ENCODE measurements at regions not wholly inside any gene's neighbourhood (a gene's known extent, or its start where the extent isn't known, plus 50 kb on each side); places are given as distances from the start of the nearest gene placed in this dataset.

DNA sequence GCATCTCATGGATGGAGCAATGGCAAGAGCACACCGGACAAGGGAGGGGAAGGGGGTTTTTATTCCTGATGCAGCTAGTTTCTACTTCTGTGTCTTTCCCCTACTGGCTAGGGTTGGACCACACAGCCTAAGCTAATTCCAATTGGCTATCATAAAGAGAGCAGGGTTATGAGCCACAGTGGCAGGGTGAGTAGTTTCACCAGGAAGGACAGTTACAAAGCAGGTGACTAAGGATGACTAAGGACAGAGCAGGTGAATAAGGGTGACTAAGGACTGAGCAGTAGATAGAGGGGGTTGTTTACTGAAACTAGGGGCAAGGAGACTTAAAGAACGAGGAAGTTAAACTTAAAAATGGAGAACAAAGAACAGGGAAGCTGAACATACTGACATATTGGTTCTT lies 321.4 kb upstream of the SEL1L start:
- TF ChIP-seq ZNF114 (CRISPR knock-in tag; IDR thresholded peaks at IDR 0.05), result no peak
- TF ChIP-seq EZH2 (IDR thresholded peaks at IDR 0.05; ENCODE audit: low read depth, unreplicated experiment), result no peak
- no peak for TF ChIP-seq STAT1 (IDR thresholded peaks at IDR 0.05; ENCODE audit: unreplicated experiment)
- no peak for TF ChIP-seq POLR2AphosphoS5 (IDR thresholded peaks at IDR 0.05; ENCODE audit: low read depth)
- TF ChIP-seq, protein P1, sequence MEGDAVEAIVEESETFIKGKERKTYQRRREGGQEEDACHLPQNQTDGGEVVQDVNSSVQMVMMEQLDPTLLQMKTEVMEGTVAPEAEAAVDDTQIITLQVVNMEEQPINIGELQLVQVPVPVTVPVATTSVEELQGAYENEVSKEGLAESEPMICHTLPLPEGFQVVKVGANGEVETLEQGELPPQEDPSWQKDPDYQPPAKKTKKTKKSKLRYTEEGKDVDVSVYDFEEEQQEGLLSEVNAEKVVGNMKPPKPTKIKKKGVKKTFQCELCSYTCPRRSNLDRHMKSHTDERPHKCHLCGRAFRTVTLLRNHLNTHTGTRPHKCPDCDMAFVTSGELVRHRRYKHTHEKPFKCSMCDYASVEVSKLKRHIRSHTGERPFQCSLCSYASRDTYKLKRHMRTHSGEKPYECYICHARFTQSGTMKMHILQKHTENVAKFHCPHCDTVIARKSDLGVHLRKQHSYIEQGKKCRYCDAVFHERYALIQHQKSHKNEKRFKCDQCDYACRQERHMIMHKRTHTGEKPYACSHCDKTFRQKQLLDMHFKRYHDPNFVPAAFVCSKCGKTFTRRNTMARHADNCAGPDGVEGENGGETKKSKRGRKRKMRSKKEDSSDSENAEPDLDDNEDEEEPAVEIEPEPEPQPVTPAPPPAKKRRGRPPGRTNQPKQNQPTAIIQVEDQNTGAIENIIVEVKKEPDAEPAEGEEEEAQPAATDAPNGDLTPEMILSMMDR (conservative IDR thresholded peaks at IDR 0.05; ENCODE audit: low read depth in 2 of 2), result no peak
- TF ChIP-seq JUNB (IDR thresholded peaks at IDR 0.05; ENCODE audit: unreplicated experiment), result no peak
- TF ChIP-seq, protein P2, sequence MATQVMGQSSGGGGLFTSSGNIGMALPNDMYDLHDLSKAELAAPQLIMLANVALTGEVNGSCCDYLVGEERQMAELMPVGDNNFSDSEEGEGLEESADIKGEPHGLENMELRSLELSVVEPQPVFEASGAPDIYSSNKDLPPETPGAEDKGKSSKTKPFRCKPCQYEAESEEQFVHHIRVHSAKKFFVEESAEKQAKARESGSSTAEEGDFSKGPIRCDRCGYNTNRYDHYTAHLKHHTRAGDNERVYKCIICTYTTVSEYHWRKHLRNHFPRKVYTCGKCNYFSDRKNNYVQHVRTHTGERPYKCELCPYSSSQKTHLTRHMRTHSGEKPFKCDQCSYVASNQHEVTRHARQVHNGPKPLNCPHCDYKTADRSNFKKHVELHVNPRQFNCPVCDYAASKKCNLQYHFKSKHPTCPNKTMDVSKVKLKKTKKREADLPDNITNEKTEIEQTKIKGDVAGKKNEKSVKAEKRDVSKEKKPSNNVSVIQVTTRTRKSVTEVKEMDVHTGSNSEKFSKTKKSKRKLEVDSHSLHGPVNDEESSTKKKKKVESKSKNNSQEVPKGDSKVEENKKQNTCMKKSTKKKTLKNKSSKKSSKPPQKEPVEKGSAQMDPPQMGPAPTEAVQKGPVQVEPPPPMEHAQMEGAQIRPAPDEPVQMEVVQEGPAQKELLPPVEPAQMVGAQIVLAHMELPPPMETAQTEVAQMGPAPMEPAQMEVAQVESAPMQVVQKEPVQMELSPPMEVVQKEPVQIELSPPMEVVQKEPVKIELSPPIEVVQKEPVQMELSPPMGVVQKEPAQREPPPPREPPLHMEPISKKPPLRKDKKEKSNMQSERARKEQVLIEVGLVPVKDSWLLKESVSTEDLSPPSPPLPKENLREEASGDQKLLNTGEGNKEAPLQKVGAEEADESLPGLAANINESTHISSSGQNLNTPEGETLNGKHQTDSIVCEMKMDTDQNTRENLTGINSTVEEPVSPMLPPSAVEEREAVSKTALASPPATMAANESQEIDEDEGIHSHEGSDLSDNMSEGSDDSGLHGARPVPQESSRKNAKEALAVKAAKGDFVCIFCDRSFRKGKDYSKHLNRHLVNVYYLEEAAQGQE (IDR thresholded peaks at IDR 0.05; ENCODE audit: unreplicated experiment), result no peak
- TF ChIP-seq NANOG (IDR thresholded peaks at IDR 0.05; ENCODE audit: borderline replicate concordance), result no peak
- no peak for TF ChIP-seq EZH2phosphoT487 (IDR thresholded peaks at IDR 0.05; ENCODE audit: unreplicated experiment)
- no peak for TF ChIP-seq CREB1 (CRISPR knock-in tag; IDR thresholded peaks at IDR 0.05; ENCODE audit: low read depth)
- TF ChIP-seq, protein P3, sequence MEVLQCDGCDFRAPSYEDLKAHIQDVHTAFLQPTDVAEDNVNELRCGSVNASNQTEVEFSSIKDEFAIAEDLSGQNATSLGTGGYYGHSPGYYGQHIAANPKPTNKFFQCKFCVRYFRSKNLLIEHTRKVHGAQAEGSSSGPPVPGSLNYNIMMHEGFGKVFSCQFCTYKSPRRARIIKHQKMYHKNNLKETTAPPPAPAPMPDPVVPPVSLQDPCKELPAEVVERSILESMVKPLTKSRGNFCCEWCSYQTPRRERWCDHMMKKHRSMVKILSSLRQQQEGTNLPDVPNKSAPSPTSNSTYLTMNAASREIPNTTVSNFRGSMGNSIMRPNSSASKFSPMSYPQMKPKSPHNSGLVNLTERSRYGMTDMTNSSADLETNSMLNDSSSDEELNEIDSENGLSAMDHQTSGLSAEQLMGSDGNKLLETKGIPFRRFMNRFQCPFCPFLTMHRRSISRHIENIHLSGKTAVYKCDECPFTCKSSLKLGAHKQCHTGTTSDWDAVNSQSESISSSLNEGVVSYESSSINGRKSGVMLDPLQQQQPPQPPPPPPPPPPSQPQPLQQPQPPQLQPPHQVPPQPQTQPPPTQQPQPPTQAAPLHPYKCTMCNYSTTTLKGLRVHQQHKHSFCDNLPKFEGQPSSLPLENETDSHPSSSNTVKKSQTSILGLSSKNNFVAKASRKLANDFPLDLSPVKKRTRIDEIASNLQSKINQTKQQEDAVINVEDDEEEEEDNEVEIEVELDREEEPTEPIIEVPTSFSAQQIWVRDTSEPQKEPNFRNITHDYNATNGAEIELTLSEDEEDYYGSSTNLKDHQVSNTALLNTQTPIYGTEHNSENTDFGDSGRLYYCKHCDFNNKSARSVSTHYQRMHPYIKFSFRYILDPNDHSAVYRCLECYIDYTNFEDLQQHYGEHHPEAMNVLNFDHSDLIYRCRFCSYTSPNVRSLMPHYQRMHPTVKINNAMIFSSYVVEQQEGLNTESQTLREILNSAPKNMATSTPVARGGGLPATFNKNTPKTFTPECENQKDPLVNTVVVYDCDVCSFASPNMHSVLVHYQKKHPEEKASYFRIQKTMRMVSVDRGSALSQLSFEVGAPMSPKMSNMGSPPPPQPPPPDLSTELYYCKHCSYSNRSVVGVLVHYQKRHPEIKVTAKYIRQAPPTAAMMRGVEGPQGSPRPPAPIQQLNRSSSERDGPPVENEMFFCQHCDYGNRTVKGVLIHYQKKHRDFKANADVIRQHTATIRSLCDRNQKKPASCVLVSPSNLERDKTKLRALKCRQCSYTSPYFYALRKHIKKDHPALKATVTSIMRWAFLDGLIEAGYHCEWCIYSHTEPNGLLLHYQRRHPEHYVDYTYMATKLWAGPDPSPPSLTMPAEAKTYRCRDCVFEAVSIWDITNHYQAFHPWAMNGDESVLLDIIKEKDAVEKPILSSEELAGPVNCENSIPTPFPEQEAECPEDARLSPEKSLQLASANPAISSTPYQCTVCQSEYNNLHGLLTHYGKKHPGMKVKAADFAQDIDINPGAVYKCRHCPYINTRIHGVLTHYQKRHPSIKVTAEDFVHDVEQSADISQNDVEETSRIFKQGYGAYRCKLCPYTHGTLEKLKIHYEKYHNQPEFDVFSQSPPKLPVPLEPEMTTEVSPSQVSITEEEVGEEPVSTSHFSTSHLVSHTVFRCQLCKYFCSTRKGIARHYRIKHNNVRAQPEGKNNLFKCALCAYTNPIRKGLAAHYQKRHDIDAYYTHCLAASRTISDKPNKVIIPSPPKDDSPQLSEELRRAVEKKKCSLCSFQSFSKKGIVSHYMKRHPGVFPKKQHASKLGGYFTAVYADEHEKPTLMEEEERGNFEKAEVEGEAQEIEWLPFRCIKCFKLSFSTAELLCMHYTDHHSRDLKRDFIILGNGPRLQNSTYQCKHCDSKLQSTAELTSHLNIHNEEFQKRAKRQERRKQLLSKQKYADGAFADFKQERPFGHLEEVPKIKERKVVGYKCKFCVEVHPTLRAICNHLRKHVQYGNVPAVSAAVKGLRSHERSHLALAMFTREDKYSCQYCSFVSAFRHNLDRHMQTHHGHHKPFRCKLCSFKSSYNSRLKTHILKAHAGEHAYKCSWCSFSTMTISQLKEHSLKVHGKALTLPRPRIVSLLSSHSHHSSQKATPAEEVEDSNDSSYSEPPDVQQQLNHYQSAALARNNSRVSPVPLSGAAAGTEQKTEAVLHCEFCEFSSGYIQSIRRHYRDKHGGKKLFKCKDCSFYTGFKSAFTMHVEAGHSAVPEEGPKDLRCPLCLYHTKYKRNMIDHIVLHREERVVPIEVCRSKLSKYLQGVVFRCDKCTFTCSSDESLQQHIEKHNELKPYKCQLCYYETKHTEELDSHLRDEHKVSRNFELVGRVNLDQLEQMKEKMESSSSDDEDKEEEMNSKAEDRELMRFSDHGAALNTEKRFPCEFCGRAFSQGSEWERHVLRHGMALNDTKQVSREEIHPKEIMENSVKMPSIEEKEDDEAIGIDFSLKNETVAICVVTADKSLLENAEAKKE (CRISPR knock-in tag; IDR thresholded peaks at IDR 0.05), result no peak

All from GM23338 (cell line).